Fibroblast of pulmonary artery (primary cell): ENCODE measurements at regions not wholly inside any gene's neighbourhood (a gene's known extent, or its start where the extent isn't known, plus 50 kb on each side); places are given as distances from the start of the nearest gene placed in this dataset.

ENCODE experiments used
- DNase-seq: peaks from one replicate; pipeline ENCODE4 v3.0.0-alpha.2; 2010; ENCODE audit warnings: low read depth
- H3K4me3 ChIP-seq: replicated peaks from 2 replicates; pipeline ENCODE4 v1.5.1; 2011; ENCODE audit warnings: low read depth, mild to moderate bottlenecking, control low read depth, low read length, moderate library complexity
- CTCF ChIP-seq: IDR thresholded peaks from 2 replicates; pipeline ENCODE4 v1.5.1; 2011; ENCODE audit warnings: mild to moderate bottlenecking, control low read depth, low read length, inconsistent platforms; ENCODE audit errors: missing control alignments

GRCh38 chr5:44644628-44645027, 164.1 kb upstream of the MRPS30 start:
- no peak overlapping the region for H3K4me3 ChIP-seq
- DNase-seq: no peak
- no peak for TF ChIP-seq CTCF

GRCh38 chr5:44641820-44642219, 166.9 kb upstream of the MRPS30 start:
- H3K4me3 ChIP-seq: no peak overlapping the region
- no peak for TF ChIP-seq CTCF
- DNase-seq: no peak

GRCh38 chr5:44640945-44641456, 167.7 kb upstream of the MRPS30 start:
- no peak overlapping the region for H3K4me3 ChIP-seq
- no peak for TF ChIP-seq CTCF
- no peak for DNase-seq

GRCh38 chr5:44637916-44638869, 170.6 kb upstream of the MRPS30 start:
- DNase-seq: no peak
- H3K4me3 ChIP-seq: no peak overlapping the region
- no peak for TF ChIP-seq CTCF

GRCh38 chr5:44632344-44632743, 176.4 kb upstream of the MRPS30 start:
- H3K4me3 ChIP-seq: no peak overlapping the region
- TF ChIP-seq CTCF: no peak
- no peak for DNase-seq

GRCh38 chr5:44626846-44627245, 181.9 kb upstream of the MRPS30 start:
- no peak for TF ChIP-seq CTCF
- DNase-seq: no peak
- H3K4me3 ChIP-seq: no peak overlapping the region
